ENCODE measurements at regions not wholly inside any gene's neighbourhood (a gene's known extent, or its start where the extent isn't known, plus 50 kb on each side); places are given as distances from the start of the nearest gene placed in this dataset.

GRCh38 chr18:51398104-51398503 is 200.6 kb upstream of the MEX3C start (continued):
- TF ChIP-seq ARID4B (CRISPR knock-in tag; IDR thresholded peaks at IDR 0.05; ENCODE audit: borderline replicate concordance) (no peak), GTF2I (CRISPR knock-in tag; conservative IDR thresholded peaks at IDR 0.05) (no peak), ZNF423 (CRISPR knock-in tag; IDR thresholded peaks at IDR 0.05) (no peak), ZNF121 (CRISPR knock-in tag; IDR thresholded peaks at IDR 0.05) (no peak), CTCF (IDR thresholded peaks at IDR 0.05) (no peak), ATF2 (CRISPR knock-in tag; IDR thresholded peaks at IDR 0.05; ENCODE audit: borderline replicate concordance, low read depth) (no peak), JUN (CRISPR knock-in tag; IDR thresholded peaks at IDR 0.05) (no peak), AR (CRISPR knock-in tag; IDR thresholded peaks at IDR 0.05) (no peak), CDX4 (CRISPR knock-in tag; IDR thresholded peaks at IDR 0.05; ENCODE audit: borderline replicate concordance) (no peak), KAT7 (CRISPR knock-in tag; IDR thresholded peaks at IDR 0.05; ENCODE audit: borderline replicate concordance) (no peak), E2F4 (CRISPR knock-in tag; IDR thresholded peaks at IDR 0.05; ENCODE audit: borderline replicate concordance, low read depth) (no peak)
- TF ChIP-seq, protein P1, sequence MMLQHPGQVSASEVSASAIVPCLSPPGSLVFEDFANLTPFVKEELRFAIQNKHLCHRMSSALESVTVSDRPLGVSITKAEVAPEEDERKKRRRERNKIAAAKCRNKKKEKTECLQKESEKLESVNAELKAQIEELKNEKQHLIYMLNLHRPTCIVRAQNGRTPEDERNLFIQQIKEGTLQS (CRISPR knock-in tag; conservative IDR thresholded peaks at IDR 0.05): no peak

- Mint-ChIP-seq H3K27ac (no peak overlapping the region), H3K9me3 (no peaks in the 10 kb centered on the region), H3K36me3 (no peaks in the 10 kb centered on the region), H3K4me1 (peaks cover 51% of the 10 kb centered on the region), H3K27me3 (ENCODE audit: low read depth) (no peaks in the 10 kb centered on the region), H3K4me3 (no peak overlapping the region)
- DNase-seq (ENCODE audit: low spot score) (no peak), ATAC-seq (no peak)
- ChIA-PET CTCF (interaction anchor here (0.6 kb wide), 1 partner anchor 122 kb away, joined by 3 read pairs; no protein-coding TSS in a partner anchor), POLR2A (no interaction called here)
- TF ChIP-seq ELF4 (CRISPR knock-in tag; IDR thresholded peaks at IDR 0.05; ENCODE audit: low read depth) (no peak), GTF2I (CRISPR knock-in tag; conservative IDR thresholded peaks at IDR 0.05) (no peak), NFE2L1 (CRISPR knock-in tag; IDR thresholded peaks at IDR 0.05) (no peak), ZBTB21 (CRISPR knock-in tag; IDR thresholded peaks at IDR 0.05; ENCODE audit: borderline replicate concordance) (no peak), E2F4 (CRISPR knock-in tag; IDR thresholded peaks at IDR 0.05; ENCODE audit: borderline replicate concordance, low read depth) (no peak), PRRX2 (CRISPR knock-in tag; IDR thresholded peaks at IDR 0.05) (no peak), USF2 (CRISPR knock-in tag; IDR thresholded peaks at IDR 0.05) (no peak), RELA (CRISPR knock-in tag; IDR thresholded peaks at IDR 0.05; ENCODE audit: borderline replicate concordance) (no peak)
- TF ChIP-seq, protein P2, sequence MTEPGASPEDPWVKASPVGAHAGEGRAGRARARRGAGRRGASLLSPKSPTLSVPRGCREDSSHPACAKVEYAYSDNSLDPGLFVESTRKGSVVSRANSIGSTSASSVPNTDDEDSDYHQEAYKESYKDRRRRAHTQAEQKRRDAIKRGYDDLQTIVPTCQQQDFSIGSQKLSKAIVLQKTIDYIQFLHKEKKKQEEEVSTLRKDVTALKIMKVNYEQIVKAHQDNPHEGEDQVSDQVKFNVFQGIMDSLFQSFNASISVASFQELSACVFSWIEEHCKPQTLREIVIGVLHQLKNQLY (CRISPR knock-in tag; IDR thresholded peaks at IDR 0.05): no peak
Observed at GRCh38 chr18:51399491-51400122, 202.1 kb upstream of the MEX3C start.
